HepG2 (cell line): ENCODE measurements at regions not wholly inside any gene's neighbourhood (a gene's known extent, or its start where the extent isn't known, plus 50 kb on each side); places are given as distances from the start of the nearest gene placed in this dataset.

Source experiments
- ATAC-seq: fragments of 200-7000 bp; cut with Tn5 transposase; 3 replicates; pipeline ENCODE4 v1.9.1; 2020; ENCODE audit warnings: mild to moderate bottlenecking, moderate library complexity
- BruUV-seq: library from RNA; stranded (reverse); fragments of 400-500 nt; replicated peaks from 2 replicates; lab custom pipeline; 2021; lab: Mats Ljungman, UMichigan
- CTCF ChIA-PET: fragments of 300-600 bp; formaldehyde crosslinking; extraction: SDS; loops from one replicate; lab custom pipeline; 2021; ENCODE audit warnings: low total read pairs, inconsistent platforms, low intra/inter-chr PET ratio; lab: Yijun Ruan, JAX
- POLR2A ChIA-PET: fragments of 350-600 bp; sonication (Branson Sonifier 250); formaldehyde crosslinking; loops from one replicate; lab custom pipeline; 2020; ENCODE audit warnings: antibody characterized with exemption, inconsistent platforms; lab: Yijun Ruan, JAX
- DNase-seq: peaks from one replicate; pipeline ENCODE4 v3.0.0-alpha.2; 2015; ENCODE audit warnings: low spot score
- FAIRE-seq: peaks from 3 replicates; lab custom pipeline; 2011; peaks lifted over from hg19 to GRCh38; lab: Jason Lieb, UNC
- H2AFZ ChIP-seq: one replicate; pipeline ENCODE4 v1.6.1; 2011; ENCODE audit warnings: low read length, inconsistent platforms
- H3K27ac ChIP-seq: fragments of 300-600 bp; 3 replicates; pipeline ENCODE4 v1.8.0; 2011; ENCODE audit warnings: mixed run types, mild to moderate bottlenecking, mixed read lengths, low read length, inconsistent platforms; ENCODE audit not compliant: insufficient read depth; ENCODE audit errors: extremely low read length
- H3K27me3 ChIP-seq, 2 experiments: fragments of 200-600 bp in 1 of 2; 2 replicates in 1 of 2; 3 replicates in 1 of 2; pipeline versions ENCODE4 v1.6.0 to v1.8.0; 2011; ENCODE audit warnings: low read length in 2 of 2, mild to moderate bottlenecking in 2 of 2, moderate library complexity in 2 of 2, inconsistent platforms in 1 of 2; ENCODE audit not compliant: insufficient read depth in 2 of 2, control insufficient read depth in 1 of 2
- H3K36me3 ChIP-seq, 2 experiments: fragments of 200-600 bp in 1 of 2; replicated peaks in 1 of 2; 2 replicates in 1 of 2; 3 replicates in 1 of 2; pipeline versions ENCODE4 v1.5.1 to v1.8.0; 2011; ENCODE audit warnings: low read length in 2 of 2, inconsistent platforms in 1 of 2; ENCODE audit not compliant: insufficient read depth in 2 of 2, control insufficient read depth in 1 of 2
- H3K4me1 ChIP-seq: 2 replicates; pipeline ENCODE4 v1.5.1; 2012; ENCODE audit warnings: low read length, inconsistent platforms; ENCODE audit not compliant: insufficient read depth
- H3K4me2 ChIP-seq: 2 replicates; pipeline ENCODE4 v1.6.0; 2011; ENCODE audit warnings: low read depth, low read length, inconsistent platforms
- H3K4me3 ChIP-seq, 3 experiments: fragments of 200-600 bp in 1 of 3; sonication (generic), shearing (Covaris generic) in 1 of 3; replicated peaks in 1 of 3; 2 replicates each; pipeline ENCODE4 v1.5.1; 2011 to 2016; ENCODE audit warnings: low read length in 3 of 3, inconsistent platforms in 2 of 3, low read depth in 2 of 3, mild to moderate bottlenecking in 2 of 3, control low read depth in 1 of 3, mixed read lengths in 1 of 3; ENCODE audit not compliant: insufficient read depth in 1 of 3
- H3K79me2 ChIP-seq: one replicate; pipeline ENCODE4 v1.6.1; 2011; ENCODE audit warnings: low read length, inconsistent platforms; ENCODE audit not compliant: insufficient read depth
- H3K9ac ChIP-seq: 2 replicates; pipeline ENCODE4 v1.6.0; 2011; ENCODE audit warnings: mild to moderate bottlenecking, low read depth, low read length, inconsistent platforms; ENCODE audit not compliant: insufficient read depth
- H3K9me3 ChIP-seq: 2 replicates; pipeline ENCODE4 v1.5.1; 2012; ENCODE audit warnings: mild to moderate bottlenecking, low read length
- H4K20me1 ChIP-seq: 2 replicates; pipeline ENCODE4 v1.6.0; 2011; ENCODE audit warnings: inconsistent platforms, mild to moderate bottlenecking, low read length, moderate library complexity; ENCODE audit not compliant: insufficient read depth
- CEBPB ChIP-seq: IDR thresholded peaks from 2 replicates; pipeline ENCODE4 v1.6.1; 2011; ENCODE audit warnings: low read depth, low read length, improper control_type of control experiment, borderline replicate concordance
- FOXA1 ChIP-seq, 2 experiments: fragments of 450-650 bp in 1 of 2; sonication (generic) in 1 of 2; formaldehyde crosslinking in 1 of 2; IDR thresholded peaks; 2 replicates each; pipeline versions ENCODE4 v1.4.0 to v1.6.1; 2016 to 2020; ENCODE audit warnings: missing genetic modification reagents in 1 of 2
- FOXM1 ChIP-seq: sonication (generic); formaldehyde crosslinking; IDR thresholded peaks from 2 replicates; pipeline ENCODE4 v1.5.0; 2020; ENCODE audit warnings: missing genetic modification reagents
- GATAD2A ChIP-seq: IDR thresholded peaks from 2 replicates; pipeline ENCODE4 v1.6.1; 2016
- HNF4A ChIP-seq: sonication (generic); formaldehyde crosslinking; IDR thresholded peaks from 2 replicates; pipeline ENCODE4 v1.4.0; 2020; ENCODE audit warnings: missing genetic modification reagents
- MLLT10 ChIP-seq: sonication (generic); formaldehyde crosslinking; IDR thresholded peaks from 2 replicates; pipeline ENCODE4 v1.4.0; 2020; ENCODE audit warnings: missing genetic modification reagents
- MTA1 ChIP-seq: sonication (generic); formaldehyde crosslinking; IDR thresholded peaks from 2 replicates; pipeline ENCODE4 v1.4.0; 2020; ENCODE audit warnings: missing genetic modification reagents, mild to moderate bottlenecking, borderline replicate concordance
- PCBP1 ChIP-seq: fragments of 200-400 bp; formaldehyde crosslinking; IDR thresholded peaks from 2 replicates; pipeline ENCODE4 v1.6.1; 2017; ENCODE audit warnings: mild to moderate bottlenecking, low read depth, low read length, borderline replicate concordance
- PRDM4 ChIP-seq: sonication (generic); formaldehyde crosslinking; IDR thresholded peaks from 2 replicates; pipeline ENCODE4 v1.9.0; 2021; ENCODE audit warnings: missing genetic modification reagents, borderline replicate concordance
- ZNF253 ChIP-seq: sonication (generic); formaldehyde crosslinking; IDR thresholded peaks from 2 replicates; pipeline ENCODE4 v1.8.0; 2022; ENCODE audit warnings: mild to moderate bottlenecking, missing genetic modification reagents, borderline replicate concordance
- ZNF30 ChIP-seq: sonication (generic); formaldehyde crosslinking; IDR thresholded peaks from 2 replicates; pipeline ENCODE4 v1.5.0; 2020; ENCODE audit warnings: mild to moderate bottlenecking, missing genetic modification reagents
- ZNF496 ChIP-seq: sonication (generic); formaldehyde crosslinking; IDR thresholded peaks from 2 replicates; pipeline ENCODE4 v1.8.1; 2023; ENCODE audit warnings: mild to moderate bottlenecking, moderate library complexity, missing genetic modification reagents; ENCODE audit not compliant: insufficient replicate concordance
- ZNF530 ChIP-seq: sonication (generic); formaldehyde crosslinking; IDR thresholded peaks from 2 replicates; pipeline ENCODE4 v1.5.0; 2020; ENCODE audit warnings: low read depth, mild to moderate bottlenecking, missing genetic modification reagents
- ZNF644 ChIP-seq: IDR thresholded peaks from 2 replicates; pipeline ENCODE4 v1.6.1; 2016; ENCODE audit warnings: low read depth
- WGBS: methylation state at CpG from one replicate; pipeline ENCODE4 v1.1.6; 2017; ENCODE audit warnings: low lambda C conversion rate; 5-methylcytosine and 5-hydroxymethylcytosine counted together
- in situ Hi-C: cut with HindIII; loops from 2 replicates; pipeline ENCODE4 v1.10.0; 2017; ENCODE audit warnings: low pct_unique_long_range_greater_than_20kb; ENCODE audit not compliant: extremely low pct_ligation_motif_present
- intact Hi-C: fragments of 100-400 bp; cut with micrococcal nuclease; formaldehyde crosslinking; loops from one replicate; pipeline ENCODE4 v1.10.0; 2022; ENCODE audit not compliant: unreplicated experiment
- TF ChIP-seq, protein P1 (sequence below): sonication (generic); formaldehyde crosslinking; IDR thresholded peaks from 2 replicates; pipeline ENCODE4 v1.5.1; 2020; ENCODE audit warnings: missing genetic modification reagents, mild to moderate bottlenecking, borderline replicate concordance
- TF ChIP-seq, protein P2 (sequence below): sonication (generic); formaldehyde crosslinking; IDR thresholded peaks from 2 replicates; pipeline ENCODE4 v1.5.0; 2020; ENCODE audit warnings: missing genetic modification reagents
- TF ChIP-seq, protein P3 (sequence below), 2 experiments: fragments of 450-650 bp in 1 of 2; sonication (generic) in 1 of 2; formaldehyde crosslinking; IDR thresholded peaks; 2 replicates each; pipeline versions ENCODE4 v1.5.0 to v1.8.0; 2020 to 2022; ENCODE audit warnings: mild to moderate bottlenecking in 1 of 2, missing genetic modification reagents in 1 of 2

DNA sequence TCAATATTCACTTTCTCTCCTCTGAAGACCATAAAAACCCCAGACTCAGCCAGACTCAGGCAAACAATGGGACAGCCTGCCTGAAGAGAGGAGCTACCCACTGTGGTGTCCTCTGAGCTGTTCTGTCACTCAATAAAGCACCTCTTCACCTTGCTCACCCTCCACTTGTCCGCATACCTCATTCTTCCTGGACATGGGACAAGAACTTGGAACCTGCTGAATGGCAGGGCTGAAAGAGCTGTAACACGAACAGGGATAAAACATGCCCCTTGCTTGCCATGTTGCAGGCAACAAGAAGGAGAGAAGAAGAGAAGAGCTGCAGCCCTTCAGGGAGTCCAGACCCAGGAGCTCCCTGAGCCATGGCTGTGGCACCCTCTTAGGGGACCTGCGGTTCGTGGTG, 86.8 kb upstream of the SEMA6A start (continued):
- no peak for TF ChIP-seq FOXM1 (CRISPR knock-in tag)

DNA sequence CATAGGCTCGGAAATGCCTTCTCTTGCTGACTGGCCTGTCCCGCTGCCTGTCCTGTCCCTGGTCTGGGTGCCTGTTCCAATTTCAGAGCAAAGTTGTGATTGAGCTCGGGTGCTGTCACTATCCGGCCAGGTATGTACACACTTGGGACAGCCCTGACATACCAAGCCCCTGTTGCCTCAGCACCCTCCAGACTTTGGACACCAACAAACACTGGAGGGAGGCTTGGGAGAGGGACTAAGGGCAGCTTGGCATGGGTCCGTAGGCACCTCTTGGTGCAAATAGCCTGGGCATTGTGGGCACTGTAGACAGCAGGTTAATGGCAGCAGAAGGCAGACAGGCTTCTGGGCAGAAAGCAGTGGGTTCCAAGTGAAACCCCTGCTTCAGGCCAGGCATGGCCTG, 86.3 kb upstream of the SEMA6A start:
- intact Hi-C loops (no loop called here), in situ Hi-C loops (no loop called here)
- Histone ChIP-seq H3K27ac (no peak overlapping the region), H3K4me1 (peaks cover 8% of the 10 kb centered on the region), H3K4me3 (peak overlapping the region in 1 of 3 experiments; percentile 14; a peak in 1 of 6 replicates), H3K9me3 (peaks cover 11% of the 10 kb centered on the region), H3K36me3 (no peaks in the 10 kb centered on the region), H3K9ac (no peak overlapping the region), H4K20me1 (no peaks in the 10 kb centered on the region), H2AFZ (no peak overlapping the region), H3K4me2 (peak overlapping the region; percentile 20), H3K27me3 (no peaks in the 10 kb centered on the region; a peak in 1 of 5 replicates), H3K79me2 (no peaks in the 10 kb centered on the region)
- DNase-seq = peak; percentile 43
- ChIA-PET CTCF (no interaction called here), POLR2A (no interaction called here)
- no peak for FAIRE-seq
- peak; percentile 90 for ATAC-seq
- no TSS peak for BruUV-seq
- 0% methylated on average over 1 of the region's 5 CpGs for WGBS
- TF ChIP-seq ZNF496 (CRISPR knock-in tag) (no peak), FOXA1 (IDR thresholded peaks at IDR 0.05) (no peak), FOXA1 (CRISPR knock-in tag; IDR thresholded peaks at IDR 0.05) (0 out of 2 replicates have a peak, but pooled peaks have one; percentile 39), HNF4A (peak; percentile 59), MTA1 (CRISPR knock-in tag) (no peak), ZNF30 (no peak), ZNF253 (CRISPR knock-in tag) (no peak), ZNF530 (CRISPR knock-in tag) (no peak), CEBPB (0 out of 2 replicates have a peak, but pooled peaks have one; percentile 9), ZNF644 (CRISPR knock-in tag) (no peak), GATAD2A (CRISPR knock-in tag) (peak; percentile 39; the same call in 1 of the 2 replicates), MLLT10 (CRISPR knock-in tag) (no peak), PCBP1 (no peak), PRDM4 (CRISPR knock-in tag) (no peak)
- TF ChIP-seq, protein P1, sequence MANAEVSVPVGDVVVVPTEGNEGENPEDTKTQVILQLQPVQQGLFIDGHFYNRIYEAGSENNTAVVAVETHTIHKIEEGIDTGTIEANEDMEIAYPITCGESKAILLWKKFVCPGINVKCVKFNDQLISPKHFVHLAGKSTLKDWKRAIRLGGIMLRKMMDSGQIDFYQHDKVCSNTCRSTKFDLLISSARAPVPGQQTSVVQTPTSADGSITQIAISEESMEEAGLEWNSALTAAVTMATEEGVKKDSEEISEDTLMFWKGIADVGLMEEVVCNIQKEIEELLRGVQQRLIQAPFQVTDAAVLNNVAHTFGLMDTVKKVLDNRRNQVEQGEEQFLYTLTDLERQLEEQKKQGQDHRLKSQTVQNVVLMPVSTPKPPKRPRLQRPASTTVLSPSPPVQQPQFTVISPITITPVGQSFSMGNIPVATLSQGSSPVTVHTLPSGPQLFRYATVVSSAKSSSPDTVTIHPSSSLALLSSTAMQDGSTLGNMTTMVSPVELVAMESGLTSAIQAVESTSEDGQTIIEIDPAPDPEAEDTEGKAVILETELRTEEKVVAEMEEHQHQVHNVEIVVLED = no peak
- TF ChIP-seq, protein P2, sequence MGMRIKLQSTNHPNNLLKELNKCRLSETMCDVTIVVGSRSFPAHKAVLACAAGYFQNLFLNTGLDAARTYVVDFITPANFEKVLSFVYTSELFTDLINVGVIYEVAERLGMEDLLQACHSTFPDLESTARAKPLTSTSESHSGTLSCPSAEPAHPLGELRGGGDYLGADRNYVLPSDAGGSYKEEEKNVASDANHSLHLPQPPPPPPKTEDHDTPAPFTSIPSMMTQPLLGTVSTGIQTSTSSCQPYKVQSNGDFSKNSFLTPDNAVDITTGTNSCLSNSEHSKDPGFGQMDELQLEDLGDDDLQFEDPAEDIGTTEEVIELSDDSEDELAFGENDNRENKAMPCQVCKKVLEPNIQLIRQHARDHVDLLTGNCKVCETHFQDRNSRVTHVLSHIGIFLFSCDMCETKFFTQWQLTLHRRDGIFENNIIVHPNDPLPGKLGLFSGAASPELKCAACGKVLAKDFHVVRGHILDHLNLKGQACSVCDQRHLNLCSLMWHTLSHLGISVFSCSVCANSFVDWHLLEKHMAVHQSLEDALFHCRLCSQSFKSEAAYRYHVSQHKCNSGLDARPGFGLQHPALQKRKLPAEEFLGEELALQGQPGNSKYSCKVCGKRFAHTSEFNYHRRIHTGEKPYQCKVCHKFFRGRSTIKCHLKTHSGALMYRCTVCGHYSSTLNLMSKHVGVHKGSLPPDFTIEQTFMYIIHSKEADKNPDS (CRISPR knock-in tag) = no peak
- TF ChIP-seq, protein P3, sequence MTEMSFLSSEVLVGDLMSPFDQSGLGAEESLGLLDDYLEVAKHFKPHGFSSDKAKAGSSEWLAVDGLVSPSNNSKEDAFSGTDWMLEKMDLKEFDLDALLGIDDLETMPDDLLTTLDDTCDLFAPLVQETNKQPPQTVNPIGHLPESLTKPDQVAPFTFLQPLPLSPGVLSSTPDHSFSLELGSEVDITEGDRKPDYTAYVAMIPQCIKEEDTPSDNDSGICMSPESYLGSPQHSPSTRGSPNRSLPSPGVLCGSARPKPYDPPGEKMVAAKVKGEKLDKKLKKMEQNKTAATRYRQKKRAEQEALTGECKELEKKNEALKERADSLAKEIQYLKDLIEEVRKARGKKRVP (CRISPR knock-in tag; IDR thresholded peaks at IDR 0.05) = peak in 1 of 2 experiments; percentile 42; a peak in 1 of 4 replicates
